ENCODE measurements at regions not wholly inside any gene's neighbourhood (a gene's known extent, or its start where the extent isn't known, plus 50 kb on each side); places are given as distances from the start of the nearest gene placed in this dataset.

- WGBS = 41% methylated on average over 2 of the region's 2 CpGs
- no peaks in the 10 kb centered on the region for H3K36me3 ChIP-seq
- H3K4me1 ChIP-seq (replicated peaks) = no peaks in the 10 kb centered on the region
- H3K27ac ChIP-seq = no peak overlapping the region
- no peaks in the 10 kb centered on the region for H3K27me3 ChIP-seq (replicated peaks; ENCODE audit: insufficient read depth)
- no peak for TF ChIP-seq POLR2A (IDR thresholded peaks at IDR 0.05)
- no peak for TF ChIP-seq CTCF (IDR thresholded peaks at IDR 0.05)
- peak; percentile 26 for TF ChIP-seq POLR2AphosphoS5 (IDR thresholded peaks at IDR 0.05)
- intact Hi-C loops (cut with DNase I) = loop anchor here (5.0 kb wide), 1 partner anchor 269 kb away; the partner anchor contains the start of gene SPRY1
- no peak for DNase-seq (ENCODE audit: low spot score)
- no peaks in the 10 kb centered on the region for H3K9me3 ChIP-seq
- H3K4me3 ChIP-seq = no peak overlapping the region
Observed at GRCh38 chr4:123127875-123128274, 205.5 kb upstream of the NUDT6 start.

GRCh38 chr4:123133397-123134050 lies 211.1 kb upstream of the NUDT6 start:
- Histone ChIP-seq H3K9me3 (no peaks in the 10 kb centered on the region), H3K36me3 (no peaks in the 10 kb centered on the region), H3K4me1 (replicated peaks) (no peaks in the 10 kb centered on the region), H3K4me3 (no peak overlapping the region), H3K27ac (no peak overlapping the region), H3K27me3 (replicated peaks; ENCODE audit: insufficient read depth) (no peaks in the 10 kb centered on the region)
- 64% methylated on average over 4 of the region's 4 CpGs for WGBS
- TF ChIP-seq POLR2AphosphoS5 (IDR thresholded peaks at IDR 0.05) = no peak
- TF ChIP-seq POLR2A (IDR thresholded peaks at IDR 0.05) = no peak
- TF ChIP-seq CTCF (IDR thresholded peaks at IDR 0.05) = no peak
- intact Hi-C loops (cut with DNase I) = no loop called here
- no peak for DNase-seq (ENCODE audit: low spot score)

- Histone ChIP-seq H3K4me1 (replicated peaks) (no peaks in the 10 kb centered on the region), H3K27ac (no peak overlapping the region), H3K4me3 (no peak overlapping the region), H3K9me3 (no peaks in the 10 kb centered on the region), H3K27me3 (replicated peaks; ENCODE audit: insufficient read depth) (no peaks in the 10 kb centered on the region), H3K36me3 (no peaks in the 10 kb centered on the region)
- TF ChIP-seq POLR2A (IDR thresholded peaks at IDR 0.05) = no peak
- no peak for TF ChIP-seq CTCF (IDR thresholded peaks at IDR 0.05)
- TF ChIP-seq POLR2AphosphoS5 (IDR thresholded peaks at IDR 0.05) = no peak
- intact Hi-C loops (cut with DNase I) = no loop called here
- no peak for DNase-seq (ENCODE audit: low spot score)
Observed at GRCh38 chr4:123144616-123145015, 222.2 kb upstream of the NUDT6 start.

- 25% methylated on average over 3 of the region's 3 CpGs for WGBS
- Histone ChIP-seq H3K27me3 (replicated peaks; ENCODE audit: insufficient read depth) (no peaks in the 10 kb centered on the region), H3K36me3 (no peaks in the 10 kb centered on the region), H3K4me1 (replicated peaks) (no peaks in the 10 kb centered on the region), H3K27ac (no peak overlapping the region), H3K9me3 (no peaks in the 10 kb centered on the region), H3K4me3 (no peak overlapping the region)
- no peak for DNase-seq (ENCODE audit: low spot score)
- no peak for TF ChIP-seq POLR2A (IDR thresholded peaks at IDR 0.05)
- no peak for TF ChIP-seq CTCF (IDR thresholded peaks at IDR 0.05)
- no peak for TF ChIP-seq POLR2AphosphoS5 (IDR thresholded peaks at IDR 0.05)
- intact Hi-C loops (cut with DNase I) = no loop called here
Observed at GRCh38 chr4:123158576-123158975, 236.2 kb upstream of the NUDT6 start.

- TF ChIP-seq POLR2A (IDR thresholded peaks at IDR 0.05) = no peak
- intact Hi-C loops (cut with DNase I) = no loop called here
- WGBS = 74% methylated on average over 2 of the region's 2 CpGs
- H3K4me3 ChIP-seq = no peak overlapping the region
- no peaks in the 10 kb centered on the region for H3K4me1 ChIP-seq (replicated peaks)
- H3K9me3 ChIP-seq = no peaks in the 10 kb centered on the region
- no peak overlapping the region for H3K27ac ChIP-seq
- no peak for DNase-seq (ENCODE audit: low spot score)
- no peaks in the 10 kb centered on the region for H3K27me3 ChIP-seq (replicated peaks; ENCODE audit: insufficient read depth)
- no peaks in the 10 kb centered on the region for H3K36me3 ChIP-seq
Observed at GRCh38 chr4:123159479-123159878, 237.1 kb upstream of the NUDT6 start.
